ENCODE measurements at regions not wholly inside any gene's neighbourhood (a gene's known extent, or its start where the extent isn't known, plus 50 kb on each side); places are given as distances from the start of the nearest gene placed in this dataset.
A peak's percentile ranks its signal among the peaks of the same experiment; 100 is the strongest.

- Histone ChIP-seq H3K4me3 (no peak overlapping the region), H3K27ac (no peak overlapping the region), H3K36me3 (no peaks in the 10 kb centered on the region), H3K9me3 (no peaks in the 10 kb centered on the region), H3K4me1 (no peaks in the 10 kb centered on the region), H3K27me3 (no peaks in the 10 kb centered on the region)
- TF ChIP-seq CTCF (IDR thresholded peaks at IDR 0.05) (no peak), POLR2A (IDR thresholded peaks at IDR 0.05) (no peak)
- DNase-seq (no peak), ATAC-seq (peak in 1 of 4 donors; percentile 30)
- 0% methylated on average over 1 of the region's 3 CpGs for WGBS (ENCODE audit: insufficient coverage, low coverage, low lambda C conversion rate, missing lambda C conversion rate)
- intact Hi-C loops (cut with DNase I): no loop called here
Observed at GRCh38 chr5:106730506-106730905, 940.2 kb downstream of the EFNA5 start.

- no peak overlapping the region for H3K4me3 ChIP-seq
- no peak overlapping the region for H3K27ac ChIP-seq
- intact Hi-C loops (cut with DNase I): no loop called here
- no peaks in the 10 kb centered on the region for H3K27me3 ChIP-seq
- TF ChIP-seq POLR2A (IDR thresholded peaks at IDR 0.05): no peak
- TF ChIP-seq CTCF (IDR thresholded peaks at IDR 0.05): no peak
- no peak for DNase-seq
- H3K36me3 ChIP-seq: no peaks in the 10 kb centered on the region
- ATAC-seq: no peak
- no peaks in the 10 kb centered on the region for H3K9me3 ChIP-seq
- 81% methylated on average over 4 of the region's 4 CpGs for WGBS (ENCODE audit: insufficient coverage, low coverage, low lambda C conversion rate, missing lambda C conversion rate)
- no peaks in the 10 kb centered on the region for H3K4me1 ChIP-seq
Observed at GRCh38 chr5:106728208-106728607, 942.5 kb downstream of the EFNA5 start.

GRCh38 chr5:106727071-106727470 is 943.7 kb downstream of the EFNA5 start:
- TF ChIP-seq CTCF (IDR thresholded peaks at IDR 0.05) (no peak), POLR2A (IDR thresholded peaks at IDR 0.05) (no peak)
- H3K27me3 ChIP-seq: no peaks in the 10 kb centered on the region
- WGBS (ENCODE audit: insufficient coverage, low coverage, low lambda C conversion rate, missing lambda C conversion rate): 53% methylated on average over 2 of the region's 2 CpGs
- H3K9me3 ChIP-seq: no peaks in the 10 kb centered on the region
- H3K4me3 ChIP-seq: no peak overlapping the region
- H3K4me1 ChIP-seq: no peaks in the 10 kb centered on the region
- ATAC-seq: no peak
- H3K36me3 ChIP-seq: no peaks in the 10 kb centered on the region
- no peak overlapping the region for H3K27ac ChIP-seq
- no peak for DNase-seq
- intact Hi-C loops (cut with DNase I): no loop called here

GRCh38 chr5:106720367-106720766 is 950.4 kb downstream of the EFNA5 start:
- 49% methylated on average over 3 of the region's 3 CpGs for WGBS (ENCODE audit: insufficient coverage, low coverage, low lambda C conversion rate, missing lambda C conversion rate)
- DNase-seq (no peak), ATAC-seq (no peak)
- TF ChIP-seq CTCF (IDR thresholded peaks at IDR 0.05) (no peak), POLR2A (IDR thresholded peaks at IDR 0.05) (no peak)
- no peak overlapping the region for H3K4me3 ChIP-seq
- intact Hi-C loops (cut with DNase I): no loop called here
- no peaks in the 10 kb centered on the region for H3K27me3 ChIP-seq
- no peaks in the 10 kb centered on the region for H3K4me1 ChIP-seq
- no peak overlapping the region for H3K27ac ChIP-seq
- no peaks in the 10 kb centered on the region for H3K36me3 ChIP-seq
- H3K9me3 ChIP-seq: no peaks in the 10 kb centered on the region

- intact Hi-C loops (cut with DNase I): no loop called here
- no peak overlapping the region for H3K4me3 ChIP-seq
- no peak overlapping the region for H3K27ac ChIP-seq
- no peaks in the 10 kb centered on the region for H3K36me3 ChIP-seq
- no peaks in the 10 kb centered on the region for H3K27me3 ChIP-seq
- 33% methylated on average over 1 of the region's 1 CpG for WGBS (ENCODE audit: insufficient coverage, low coverage, low lambda C conversion rate, missing lambda C conversion rate)
- no peaks in the 10 kb centered on the region for H3K9me3 ChIP-seq
- ATAC-seq (no peak), DNase-seq (no peak)
- TF ChIP-seq POLR2A (IDR thresholded peaks at IDR 0.05) (no peak), CTCF (IDR thresholded peaks at IDR 0.05) (no peak)
- H3K4me1 ChIP-seq: no peaks in the 10 kb centered on the region
Observed at GRCh38 chr5:106699796-106700195, 970.9 kb downstream of the EFNA5 start.

Measured in right lobe of liver (tissue), 6 donors.